ENCODE measurements at regions not wholly inside any gene's neighbourhood (a gene's known extent, or its start where the extent isn't known, plus 50 kb on each side); places are given as distances from the start of the nearest gene placed in this dataset.
"Not testable (repeated sequence)": the region's sequence is repeated elsewhere in the genome, so short reads cannot be mapped to it uniquely, and the experiment has no call there.

DNA sequence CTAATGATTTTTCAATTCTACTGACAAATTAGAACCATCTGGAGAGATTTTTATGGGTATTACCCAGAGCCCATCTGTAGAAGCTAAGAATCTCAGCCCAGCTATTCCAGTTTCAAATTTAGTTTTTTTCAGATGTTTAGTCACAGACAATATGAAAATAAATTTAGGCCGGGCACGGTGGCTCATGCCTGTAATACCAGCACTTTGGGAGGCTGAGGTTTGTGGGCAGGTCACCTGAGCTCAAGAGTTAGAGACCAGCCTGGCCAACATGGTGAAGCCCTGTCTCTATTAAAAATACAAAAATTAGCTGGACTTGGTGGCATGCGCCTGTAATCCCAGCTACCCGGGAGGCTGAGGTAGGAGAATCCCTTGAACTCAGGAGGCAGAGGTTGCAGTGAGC, 545.9 kb downstream of the PCDH7 start:
- DNase-seq; intact Hi-C loops (cut with DNase I, micrococcal nuclease); ATAC-seq: not testable (repeated sequence)

GRCh38 chr4:31272331-31273061, 552.3 kb downstream of the PCDH7 start:
- DNase-seq (no peak), ATAC-seq (peak; percentile 97)
- intact Hi-C loops (cut with DNase I, micrococcal nuclease), result no loop called here

DNA sequence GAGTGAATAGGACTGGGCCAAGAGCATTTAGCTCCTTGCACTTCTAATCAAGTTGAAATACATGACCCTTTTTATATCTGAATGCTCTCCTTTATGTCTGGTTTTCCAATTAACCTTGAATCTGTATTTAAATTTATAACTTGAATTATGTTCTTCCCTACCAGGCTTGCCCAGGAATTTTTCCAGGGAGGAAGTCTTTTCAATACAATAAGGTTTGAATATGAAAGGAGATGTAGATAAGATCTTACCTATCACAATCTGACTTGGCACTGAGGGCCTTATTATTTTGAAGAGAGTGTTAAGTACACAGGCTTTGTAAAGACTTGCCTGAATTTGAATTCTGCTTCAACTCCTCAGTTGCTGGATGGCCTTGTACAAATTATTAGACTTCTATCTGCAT, 555.7 kb downstream of the PCDH7 start:
- DNase-seq (no peak), ATAC-seq (no peak)
- intact Hi-C loops (cut with DNase I, micrococcal nuclease), result no loop called here

GRCh38 chr4:31283679-31284078, 563.5 kb downstream of the PCDH7 start:
- intact Hi-C loops (cut with DNase I, micrococcal nuclease), result no loop called here
- peak; percentile 60 for ATAC-seq
- no peak for DNase-seq

DNA sequence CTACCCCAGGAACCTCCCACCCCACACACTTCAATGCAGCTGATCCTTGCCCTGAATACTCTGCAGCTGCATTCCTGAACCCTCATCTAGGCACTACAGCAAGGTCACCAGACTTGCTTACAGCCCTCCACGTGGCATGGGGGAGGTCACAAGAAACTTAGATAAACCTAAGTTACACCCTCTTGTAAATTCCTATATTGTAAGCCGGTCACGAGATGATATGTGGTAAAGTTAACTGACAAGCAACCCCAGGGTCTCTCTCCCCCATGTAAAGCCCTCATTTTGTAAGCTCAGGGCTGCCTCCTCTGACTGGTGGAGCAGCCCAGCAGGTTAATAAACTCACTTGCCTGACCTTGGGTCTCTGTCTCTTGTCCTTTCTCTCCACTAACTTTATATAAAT, 570.7 kb downstream of the PCDH7 start:
- intact Hi-C loops (cut with DNase I, micrococcal nuclease), result no loop called here
- DNase-seq, result no peak

GRCh38 chr4:31291238-31291637, 571.1 kb downstream of the PCDH7 start:
- intact Hi-C loops (cut with DNase I, micrococcal nuclease), result no loop called here
- no peak for ATAC-seq
- no peak for DNase-seq

More for the DNA sequence above, 570.7 kb downstream of the PCDH7 start:
- ATAC-seq, result no peak

DNA sequence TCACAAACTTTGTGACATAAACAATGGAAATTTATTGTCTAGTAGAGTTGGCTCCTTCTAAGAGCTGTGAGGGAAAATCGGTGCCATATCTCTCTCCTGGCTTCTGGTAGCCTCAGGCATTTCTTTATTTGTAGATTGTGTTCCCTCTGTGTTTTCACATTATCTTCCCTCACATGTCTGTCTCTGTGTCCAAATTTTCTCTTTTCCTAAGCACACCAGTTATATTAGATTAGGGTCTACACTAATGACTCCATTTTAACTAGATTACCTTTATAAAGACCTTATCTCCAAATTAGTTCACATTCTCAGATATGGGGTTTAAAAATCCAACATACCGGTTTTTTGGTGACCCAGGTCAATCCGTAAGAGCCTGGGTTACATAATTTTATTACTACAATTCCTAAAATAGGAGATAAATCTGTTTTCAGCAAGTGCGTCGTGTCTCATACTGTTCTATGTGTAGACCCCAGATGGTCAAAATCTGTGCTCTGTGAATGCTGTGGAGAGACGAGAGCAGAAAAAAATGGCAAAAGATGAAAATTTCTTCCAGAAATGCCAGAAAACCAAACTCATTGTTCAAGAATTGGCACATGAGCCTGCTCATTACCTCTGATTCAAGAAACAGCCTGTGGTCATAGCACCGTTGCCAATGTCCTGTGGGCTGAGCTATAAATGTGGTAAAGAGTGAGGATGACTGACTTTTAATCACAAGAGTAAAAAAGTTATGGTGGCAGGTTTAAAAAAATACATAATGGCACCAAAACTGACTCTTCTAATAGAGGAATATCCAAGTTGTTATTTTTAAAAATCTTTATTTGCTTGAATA, 574.7 kb downstream of the PCDH7 start:
- no peak for ATAC-seq
- intact Hi-C loops (cut with DNase I, micrococcal nuclease), result no loop called here
- DNase-seq, result no peak

DNA sequence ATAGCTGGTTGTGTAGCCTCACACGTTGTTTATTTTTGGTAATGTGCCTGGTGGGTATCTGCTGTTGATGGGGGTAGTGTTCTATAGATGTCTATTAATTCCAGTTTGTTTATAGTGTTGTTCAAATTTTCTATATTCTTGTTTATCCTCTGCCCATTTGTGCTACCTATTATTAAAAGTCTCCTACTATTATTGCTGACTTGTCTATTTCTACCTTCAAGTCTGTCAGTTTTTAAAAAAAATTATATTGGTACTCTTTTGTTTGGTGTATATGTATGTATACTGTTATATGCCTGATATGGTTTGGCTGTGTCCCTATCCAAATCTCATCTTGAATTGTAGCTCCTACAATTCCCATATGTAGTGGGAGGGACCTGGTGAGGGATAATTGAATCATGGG, 578.6 kb downstream of the PCDH7 start:
- intact Hi-C loops (cut with DNase I, micrococcal nuclease), result no loop called here
- DNase-seq, result no peak
- no peak for ATAC-seq

GRCh38 chr4:31307029-31307428, 586.9 kb downstream of the PCDH7 start:
- intact Hi-C loops (cut with DNase I, micrococcal nuclease), result no loop called here
- ATAC-seq, result no peak
- DNase-seq, result no peak

DNA sequence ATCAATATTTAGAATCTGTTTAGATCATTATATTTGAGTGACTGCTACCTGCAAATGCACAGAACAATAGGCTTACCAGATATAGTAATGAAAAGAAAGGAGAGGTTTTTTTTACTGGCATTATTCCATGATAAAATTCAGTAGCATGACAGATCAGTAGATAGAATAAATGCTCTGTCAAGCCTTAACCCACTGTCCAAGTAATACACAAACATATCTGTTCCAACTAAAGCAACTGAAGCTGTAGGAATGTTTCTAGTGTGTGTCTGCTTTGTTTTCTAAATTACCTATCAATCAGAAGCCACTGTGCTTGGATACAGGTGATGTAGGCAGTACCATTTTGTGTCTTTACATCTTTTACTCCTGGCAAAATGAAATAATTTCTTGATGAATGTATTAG, 604.6 kb downstream of the PCDH7 start:
- ATAC-seq, result no peak
- DNase-seq, result no peak
- intact Hi-C loops (cut with DNase I, micrococcal nuclease), result no loop called here

DNA sequence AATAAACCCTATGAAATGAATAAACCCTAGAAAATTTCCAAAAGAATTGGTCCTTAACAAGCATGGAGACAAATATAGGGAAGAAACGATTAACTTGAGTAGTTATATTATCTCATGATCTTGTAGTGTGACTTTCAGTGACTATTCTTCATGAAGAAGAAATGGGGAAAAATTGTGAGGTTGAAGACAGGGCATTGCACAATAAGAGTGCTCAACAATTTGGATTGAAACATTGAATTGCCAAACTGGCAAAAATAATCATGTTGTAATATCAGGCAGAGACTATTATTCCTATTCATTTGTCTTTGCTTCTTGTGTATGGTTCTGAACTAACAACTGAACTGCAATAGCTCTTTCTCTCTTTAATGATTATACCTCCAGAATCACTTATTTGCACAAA, 605.1 kb downstream of the PCDH7 start:
- intact Hi-C loops (cut with DNase I, micrococcal nuclease), result no loop called here
- no peak for DNase-seq
- ATAC-seq, result no peak

DNA sequence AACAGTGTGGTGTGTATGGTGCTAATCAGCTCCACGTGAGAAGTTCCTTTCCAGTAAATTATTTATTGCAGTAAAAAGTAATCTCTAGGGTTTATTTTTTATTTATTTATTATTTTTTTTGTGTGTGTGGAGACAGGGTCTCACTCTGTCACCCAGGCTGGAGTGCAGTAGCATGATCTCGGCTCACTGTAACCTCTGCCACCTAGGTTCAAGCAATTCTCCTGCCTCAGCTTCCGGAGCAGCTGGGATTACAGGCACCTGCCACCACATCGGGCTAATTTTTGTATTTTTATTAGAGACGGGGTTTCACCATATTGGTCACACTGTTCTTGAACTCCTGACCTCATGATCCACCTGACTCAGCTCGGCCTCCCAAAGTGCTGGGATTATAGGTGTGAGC, 606.9 kb downstream of the PCDH7 start:
- ATAC-seq (no peak), DNase-seq (no peak)
- intact Hi-C loops (cut with DNase I, micrococcal nuclease), result no loop called here

DNA sequence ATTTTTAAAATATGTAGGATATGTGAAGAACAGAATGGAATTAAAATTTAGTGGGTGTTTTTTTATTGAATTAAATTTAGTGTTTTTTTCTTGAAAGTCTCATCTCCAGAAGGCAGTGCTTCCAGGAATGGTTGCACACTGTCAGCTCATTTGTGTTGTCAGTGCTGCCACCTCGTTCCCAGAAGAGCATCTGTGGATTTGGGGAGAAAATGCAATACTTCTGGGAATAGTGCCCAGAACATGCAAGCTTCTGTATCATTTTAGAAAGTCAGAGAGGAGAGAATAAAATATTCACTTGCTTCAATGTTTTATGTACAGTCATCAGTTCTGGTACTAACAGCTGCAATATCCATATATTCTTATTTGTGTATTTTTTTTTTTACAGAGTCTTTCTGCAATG, 608.8 kb downstream of the PCDH7 start:
- ATAC-seq, result no peak
- intact Hi-C loops (cut with DNase I, micrococcal nuclease), result no loop called here
- no peak for DNase-seq

GRCh38 chr4:31334086-31334910, 614.1 kb downstream of the PCDH7 start:
- intact Hi-C loops (cut with DNase I, micrococcal nuclease), result no loop called here
- DNase-seq, result no peak
- ATAC-seq, result no peak

DNA sequence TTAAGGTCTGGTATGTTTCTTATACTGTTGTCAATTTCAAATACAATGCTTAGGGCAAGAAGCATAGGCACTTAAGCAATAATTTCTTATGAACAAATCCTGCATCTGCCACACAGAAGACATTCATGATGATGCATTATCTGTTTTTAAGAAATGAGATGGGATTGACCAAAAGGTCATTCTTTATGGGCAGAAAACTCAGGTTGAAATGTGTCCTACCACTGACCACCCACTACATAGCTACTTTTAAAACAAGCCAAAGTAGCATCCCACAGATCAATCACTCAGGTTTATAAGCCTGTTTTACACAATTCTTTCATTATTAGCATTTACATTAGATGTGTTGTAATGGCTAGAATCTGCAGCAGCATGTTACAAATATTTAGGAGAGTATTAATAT, 617.8 kb downstream of the PCDH7 start:
- ATAC-seq (no peak), DNase-seq (no peak)
- intact Hi-C loops (cut with DNase I, micrococcal nuclease), result no loop called here

- no peak for ATAC-seq
- no peak for DNase-seq
- intact Hi-C loops (cut with DNase I, micrococcal nuclease), result no loop called here
Observed at GRCh38 chr4:31341601-31342359, 621.6 kb downstream of the PCDH7 start.

- DNase-seq, result no peak
- intact Hi-C loops (cut with DNase I, micrococcal nuclease), result no loop called here
- ATAC-seq, result no peak
Observed at GRCh38 chr4:31343061-31343460, 622.9 kb downstream of the PCDH7 start.

DNA sequence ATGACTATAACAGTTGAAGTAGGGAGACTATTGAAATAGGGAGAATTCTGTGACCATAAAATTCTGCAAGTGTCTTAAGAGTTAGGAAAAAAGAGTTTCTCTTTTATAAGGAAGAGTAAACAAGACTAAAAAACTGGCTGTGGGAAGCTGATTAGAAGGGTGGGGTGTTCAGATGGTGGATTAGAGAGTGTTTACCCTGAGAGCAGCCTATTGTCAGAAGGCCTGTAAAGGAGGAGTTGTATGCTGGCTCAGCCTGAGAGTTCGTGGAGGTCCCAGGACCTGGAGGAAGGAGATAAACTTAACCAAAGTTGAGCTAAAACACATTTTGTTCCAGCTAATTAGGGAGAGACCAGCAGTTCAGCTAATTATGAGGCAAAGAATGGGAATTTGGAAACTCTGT, 629.7 kb downstream of the PCDH7 start:
- intact Hi-C loops (cut with DNase I, micrococcal nuclease), result no loop called here
- no peak for DNase-seq

DNA sequence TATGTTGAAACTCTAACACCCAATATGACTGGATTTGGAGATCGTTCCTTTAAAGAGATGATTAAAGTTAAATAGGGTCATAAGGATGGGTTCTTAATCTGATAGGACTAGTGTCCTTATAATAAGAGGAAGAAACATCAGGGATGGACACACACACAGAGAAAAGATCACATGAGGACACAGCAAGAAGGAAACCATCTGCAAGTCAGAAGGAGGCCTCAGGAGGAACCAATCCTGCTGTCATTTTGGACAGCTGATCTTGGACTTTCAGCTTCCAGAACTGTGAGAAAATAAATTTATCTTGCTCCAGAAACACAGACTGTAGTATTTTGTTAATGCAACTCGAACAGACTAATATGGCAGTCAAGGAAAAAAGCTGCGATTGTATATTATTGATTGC, 631.5 kb downstream of the PCDH7 start:
- ATAC-seq, result no peak
- intact Hi-C loops (cut with DNase I, micrococcal nuclease), result no loop called here
- no peak for DNase-seq

More for the DNA sequence above, 629.7 kb downstream of the PCDH7 start:
- no peak for ATAC-seq
